ENCODE measurements at regions not wholly inside any gene's neighbourhood (a gene's known extent, or its start where the extent isn't known, plus 50 kb on each side); places are given as distances from the start of the nearest gene placed in this dataset.

GRCh38 chr13:72097568-72097967, 230.6 kb upstream of the DACH1 start:
- TF ChIP-seq CTCF (conservative IDR thresholded peaks at IDR 0.05; ENCODE audit: low read depth, low read length) (no peak), EZH2 (IDR thresholded peaks at IDR 0.05; ENCODE audit: borderline replicate concordance, low read depth, low read length, poor library complexity, severe bottlenecking) (no peak)
